CD14-positive monocyte (primary cell): ENCODE measurements at regions not wholly inside any gene's neighbourhood (a gene's known extent, or its start where the extent isn't known, plus 50 kb on each side); places are given as distances from the start of the nearest gene placed in this dataset.

Source experiments
- DNase-seq, 3 donors: peaks; one replicate each; pipeline ENCODE4 v3.0.0-alpha.2; 2011 to 2022
- H2AFZ ChIP-seq: 2 replicates; pipeline ENCODE4 v1.6.0; 2012; ENCODE audit warnings: mild to moderate bottlenecking, low read depth, low read length, inconsistent platforms; ENCODE audit not compliant: insufficient read depth, poor library complexity, severe bottlenecking
- H3K27ac ChIP-seq, 2 donors: 1 replicate in 1 of 2; 2 replicates in 1 of 2; pipeline ENCODE4 v1.5.1; 2012 to 2013; ENCODE audit warnings: low read length in 2 of 2, control low read depth in 1 of 2, inconsistent platforms in 1 of 2, low read depth in 1 of 2, mild to moderate bottlenecking in 1 of 2
- H3K27me3 ChIP-seq, 2 donors: one replicate each; pipeline versions ENCODE4 v1.6.0 to v1.6.1; 2011 to 2013; ENCODE audit warnings: low read length in 2 of 2; ENCODE audit not compliant: control insufficient read depth in 2 of 2, insufficient read depth in 2 of 2
- H3K36me3 ChIP-seq, 2 donors: replicated peaks in 1 of 2; 1 replicate in 1 of 2; 2 replicates in 1 of 2; pipeline versions ENCODE4 v1.5.1 to v1.6.1; 2012 to 2013; ENCODE audit warnings: low read length in 2 of 2, control low read depth in 1 of 2, inconsistent platforms in 1 of 2, mild to moderate bottlenecking in 1 of 2; ENCODE audit not compliant: insufficient read depth in 2 of 2, control insufficient read depth in 1 of 2
- H3K4me1 ChIP-seq, 2 donors: 1 replicate in 1 of 2; 2 replicates in 1 of 2; pipeline versions ENCODE4 v1.5.1 to v1.6.1; 2012 to 2013; ENCODE audit warnings: low read length in 2 of 2, control low read depth in 1 of 2, inconsistent platforms in 1 of 2, mild to moderate bottlenecking in 1 of 2, moderate library complexity in 1 of 2; ENCODE audit not compliant: insufficient read depth in 2 of 2, control insufficient read depth in 1 of 2
- H3K4me2 ChIP-seq: replicated peaks from 2 replicates; pipeline ENCODE3; 2012; ENCODE audit warnings: low read length, moderate library complexity, mild to moderate bottlenecking; ENCODE audit not compliant: poor library complexity, severe bottlenecking; ENCODE audit errors: extremely low read depth
- H3K4me3 ChIP-seq, 3 experiments: fragments of 200-600 bp in 1 of 3; sonication (generic) in 1 of 3; replicated peaks in 1 of 3; 1 replicate in 2 of 3; 2 replicates in 1 of 3; pipeline ENCODE4 v1.5.1; 2011 to 2013; ENCODE audit warnings: low read length in 3 of 3, mild to moderate bottlenecking in 3 of 3, control low read depth in 2 of 3, low read depth in 2 of 3, inconsistent platforms in 1 of 3, moderate library complexity in 1 of 3
- H3K79me2 ChIP-seq: 2 replicates; pipeline ENCODE4 v1.6.0; 2012; ENCODE audit warnings: mild to moderate bottlenecking, control low read depth, inconsistent platforms, low read length, moderate library complexity; ENCODE audit not compliant: insufficient read depth
- H3K9ac ChIP-seq: 2 replicates; pipeline ENCODE4 v1.6.0; 2017; ENCODE audit warnings: low read length, mild to moderate bottlenecking; ENCODE audit not compliant: insufficient read depth, poor library complexity, severe bottlenecking
- H3K9me3 ChIP-seq, 2 donors: replicated peaks in 1 of 2; 1 replicate in 1 of 2; 2 replicates in 1 of 2; pipeline versions ENCODE4 v1.5.1 to v1.6.1; 2012 to 2013; ENCODE audit warnings: low read length in 2 of 2, control low read depth in 1 of 2; ENCODE audit not compliant: control insufficient read depth in 1 of 2, insufficient read depth in 1 of 2
- H4K20me1 ChIP-seq: 2 replicates; pipeline ENCODE4 v1.6.0; 2012; ENCODE audit warnings: mild to moderate bottlenecking, low read length, control low read depth, moderate library complexity; ENCODE audit not compliant: insufficient read depth
- H3K27ac Mint-ChIP-seq, 7 donors: one replicate each; pipeline ENCODE4 v1.8.0; 2020; ENCODE audit warnings: mild to moderate bottlenecking in 7 of 7, mixed read lengths in 7 of 7, moderate library complexity in 6 of 7, inconsistent platforms in 2 of 7
- H3K27me3 Mint-ChIP-seq, 3 donors: one replicate each; pipeline ENCODE4 v1.8.0; 2021 to 2022; ENCODE audit warnings: low read depth in 3 of 3, mild to moderate bottlenecking in 3 of 3, mixed read lengths in 3 of 3, moderate library complexity in 3 of 3, inconsistent platforms in 1 of 3
- H3K36me3 Mint-ChIP-seq, 2 donors: one replicate each; pipeline ENCODE4 v1.8.0; 2020; ENCODE audit warnings: mixed read lengths in 2 of 2, inconsistent platforms in 1 of 2, mild to moderate bottlenecking in 1 of 2
- H3K4me1 Mint-ChIP-seq: one replicate; pipeline ENCODE4 v1.8.0; 2020; ENCODE audit warnings: mild to moderate bottlenecking, mixed read lengths
- H3K4me3 Mint-ChIP-seq, 2 donors: one replicate each; pipeline ENCODE4 v1.8.0; 2020; ENCODE audit warnings: mild to moderate bottlenecking in 2 of 2, mixed read lengths in 2 of 2, moderate library complexity in 1 of 2
- H3K9me3 Mint-ChIP-seq, 7 donors: one replicate each; pipeline ENCODE4 v1.8.0; 2020 to 2022; ENCODE audit warnings: mixed read lengths in 7 of 7, mild to moderate bottlenecking in 6 of 7, moderate library complexity in 6 of 7, inconsistent platforms in 2 of 7
- CTCF ChIP-seq: fragments of 200-600 bp; IDR thresholded peaks from one replicate; pipeline ENCODE4 v1.8.0; 2022; ENCODE audit warnings: antibody characterized with exemption, mild to moderate bottlenecking
- WGBS: methylation state at CpG from one replicate; pipeline ENCODE4 v1.1.5; 2013; ENCODE audit warnings: missing lambda C conversion rate; ENCODE audit not compliant: insufficient coverage; 5-methylcytosine and 5-hydroxymethylcytosine counted together
- intact Hi-C, 2 donors: fragments of 100-400 bp; cut with micrococcal nuclease; formaldehyde crosslinking; loops; one replicate each; pipeline versions ENCODE4 v1.15.0 to v1.15.1; 2023

- Histone ChIP-seq H3K4me3 (no peak overlapping the region), H3K9ac (no peak overlapping the region), H3K4me1 (no peaks in the 10 kb centered on the region), H3K36me3 (no peaks in the 10 kb centered on the region), H3K9me3 (no peaks in the 10 kb centered on the region), H2AFZ (no peak overlapping the region), H3K27me3 (no peaks in the 10 kb centered on the region), H4K20me1 (no peaks in the 10 kb centered on the region), H3K79me2 (no peaks in the 10 kb centered on the region), H3K27ac (no peak overlapping the region), H3K4me2 (no peak overlapping the region)
- H3K4me3 Mint-ChIP-seq: no peak overlapping the region
- no peaks in the 10 kb centered on the region for H3K4me1 Mint-ChIP-seq
- TF ChIP-seq CTCF: no peak
- H3K9me3 Mint-ChIP-seq: peaks cover 0 to 4% (median 0%) of the 10 kb centered on the region in 7 donors
- H3K27me3 Mint-ChIP-seq: peaks cover 3 to 6% (median 3%) of the 10 kb centered on the region in 3 donors
- no peaks in the 10 kb centered on the region for H3K36me3 Mint-ChIP-seq
- DNase-seq: no peak
- no peak overlapping the region for H3K27ac Mint-ChIP-seq
- 92% methylated on average over 6 of the region's 7 CpGs for WGBS
- intact Hi-C loops: no loop called here
Observed at GRCh38 chr11:134478176-134478575, 66.1 kb upstream of the B3GAT1 start.

DNA sequence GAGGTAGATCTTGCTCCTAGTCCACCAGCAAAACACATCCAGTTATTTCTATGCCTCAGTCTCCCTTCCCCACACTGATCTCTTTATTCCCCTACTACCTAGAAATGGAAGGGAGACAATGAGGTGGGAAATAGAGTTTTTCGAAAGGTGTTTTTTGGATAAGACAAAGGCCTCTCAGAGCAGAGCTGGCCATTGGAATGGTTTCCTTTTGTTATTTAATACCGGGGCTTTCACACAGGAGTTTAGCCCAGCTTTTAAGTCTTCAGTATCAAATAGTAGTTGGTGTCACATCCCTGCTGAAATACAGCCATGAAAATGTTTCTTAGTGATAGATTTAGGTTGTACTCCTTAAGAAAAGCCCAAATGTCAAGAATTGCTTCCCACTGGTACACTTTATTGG, 65.4 kb upstream of the B3GAT1 start:
- Histone ChIP-seq H3K9ac (no peak overlapping the region), H3K36me3 (no peaks in the 10 kb centered on the region), H2AFZ (no peak overlapping the region), H3K79me2 (no peaks in the 10 kb centered on the region), H3K4me3 (no peak overlapping the region), H3K27me3 (no peaks in the 10 kb centered on the region), H4K20me1 (no peaks in the 10 kb centered on the region), H3K4me2 (no peak overlapping the region), H3K9me3 (no peaks in the 10 kb centered on the region), H3K27ac (no peak overlapping the region), H3K4me1 (no peaks in the 10 kb centered on the region)
- no peaks in the 10 kb centered on the region for H3K4me1 Mint-ChIP-seq
- intact Hi-C loops: no loop called here
- no peak for TF ChIP-seq CTCF
- peaks cover 2 to 7% (median 3%) of the 10 kb centered on the region in 3 donors for H3K27me3 Mint-ChIP-seq
- H3K4me3 Mint-ChIP-seq: no peak overlapping the region
- 11% methylated on average over 1 of the region's 2 CpGs for WGBS
- peaks cover 0 to 4% (median 0%) of the 10 kb centered on the region in 7 donors for H3K9me3 Mint-ChIP-seq
- no peak for DNase-seq
- no peaks in the 10 kb centered on the region for H3K36me3 Mint-ChIP-seq
- no peak overlapping the region for H3K27ac Mint-ChIP-seq
